ENCODE measurements at regions not wholly inside any gene's neighbourhood (a gene's known extent, or its start where the extent isn't known, plus 50 kb on each side); places are given as distances from the start of the nearest gene placed in this dataset.

- intact Hi-C loops (cut with DNase I) = no loop called here
- Histone ChIP-seq H3K4me3 (no peak overlapping the region), H3K9me3 (no peaks in the 10 kb centered on the region), H3K4me1 (replicated peaks) (no peaks in the 10 kb centered on the region), H3K27ac (no peak overlapping the region), H3K36me3 (no peaks in the 10 kb centered on the region), H3K27me3 (replicated peaks; ENCODE audit: insufficient read depth) (no peaks in the 10 kb centered on the region)
- WGBS = 29% methylated on average over 1 of the region's 1 CpG
- TF ChIP-seq POLR2AphosphoS5 (IDR thresholded peaks at IDR 0.05) (no peak), POLR2A (IDR thresholded peaks at IDR 0.05) (no peak), CTCF (IDR thresholded peaks at IDR 0.05) (no peak)
- no peak for DNase-seq (ENCODE audit: low spot score)
Measured at GRCh38 chr11:93929407-93929806, 79.0 kb upstream of the VSTM5 start.

GRCh38 chr11:93933230-93933629 is 82.8 kb upstream of the VSTM5 start:
- WGBS = 72% methylated on average over 3 of the region's 3 CpGs
- Histone ChIP-seq H3K27ac (no peak overlapping the region), H3K27me3 (replicated peaks; ENCODE audit: insufficient read depth) (no peaks in the 10 kb centered on the region), H3K4me1 (replicated peaks) (no peaks in the 10 kb centered on the region), H3K4me3 (no peak overlapping the region), H3K9me3 (no peaks in the 10 kb centered on the region), H3K36me3 (no peaks in the 10 kb centered on the region)
- intact Hi-C loops (cut with DNase I) = no loop called here
- DNase-seq (ENCODE audit: low spot score) = no peak
- no peak for TF ChIP-seq CTCF (IDR thresholded peaks at IDR 0.05)
- no peak for TF ChIP-seq POLR2AphosphoS5 (IDR thresholded peaks at IDR 0.05)
- TF ChIP-seq POLR2A (IDR thresholded peaks at IDR 0.05) = no peak

GRCh38 chr11:93935826-93936225 is 85.3 kb upstream of the HEPHL1 start:
- Histone ChIP-seq H3K36me3 (no peaks in the 10 kb centered on the region), H3K27ac (no peak overlapping the region), H3K9me3 (no peaks in the 10 kb centered on the region), H3K4me1 (replicated peaks) (no peaks in the 10 kb centered on the region), H3K4me3 (no peak overlapping the region), H3K27me3 (replicated peaks; ENCODE audit: insufficient read depth) (no peaks in the 10 kb centered on the region)
- WGBS = 45% methylated on average over 5 of the region's 5 CpGs
- intact Hi-C loops (cut with DNase I) = no loop called here
- DNase-seq (ENCODE audit: low spot score) = no peak
- TF ChIP-seq CTCF (IDR thresholded peaks at IDR 0.05) (no peak), POLR2A (IDR thresholded peaks at IDR 0.05) (no peak), POLR2AphosphoS5 (IDR thresholded peaks at IDR 0.05) (no peak)

GRCh38 chr11:93936460-93936859 is 84.7 kb upstream of the HEPHL1 start:
- H3K4me1 ChIP-seq (replicated peaks) = no peaks in the 10 kb centered on the region
- 21% methylated on average over 3 of the region's 3 CpGs for WGBS
- no peak overlapping the region for H3K4me3 ChIP-seq
- H3K27me3 ChIP-seq (replicated peaks; ENCODE audit: insufficient read depth) = no peaks in the 10 kb centered on the region
- DNase-seq (ENCODE audit: low spot score) = no peak
- no peak for TF ChIP-seq CTCF (IDR thresholded peaks at IDR 0.05)
- no peak for TF ChIP-seq POLR2A (IDR thresholded peaks at IDR 0.05)
- no peak for TF ChIP-seq POLR2AphosphoS5 (IDR thresholded peaks at IDR 0.05)
- no peak overlapping the region for H3K27ac ChIP-seq
- intact Hi-C loops (cut with DNase I) = no loop called here
- no peaks in the 10 kb centered on the region for H3K9me3 ChIP-seq
- H3K36me3 ChIP-seq = no peaks in the 10 kb centered on the region

GRCh38 chr11:93939084-93939760 is 81.9 kb upstream of the HEPHL1 start:
- no peak for DNase-seq (ENCODE audit: low spot score)
- H3K4me1 ChIP-seq (replicated peaks) = no peaks in the 10 kb centered on the region
- no peaks in the 10 kb centered on the region for H3K27me3 ChIP-seq (replicated peaks; ENCODE audit: insufficient read depth)
- H3K4me3 ChIP-seq = no peak overlapping the region
- no peak overlapping the region for H3K27ac ChIP-seq
- H3K36me3 ChIP-seq = no peaks in the 10 kb centered on the region
- intact Hi-C loops (cut with DNase I) = no loop called here
- WGBS = 59% methylated on average over 5 of the region's 5 CpGs
- no peaks in the 10 kb centered on the region for H3K9me3 ChIP-seq
- TF ChIP-seq POLR2AphosphoS5 (IDR thresholded peaks at IDR 0.05) = no peak
- TF ChIP-seq POLR2A (IDR thresholded peaks at IDR 0.05) = no peak
- TF ChIP-seq CTCF (IDR thresholded peaks at IDR 0.05) = no peak

Data from prostate gland (tissue), 2 donors.